IPS DF 19.7 (cell line): ENCODE measurements at regions not wholly inside any gene's neighbourhood (a gene's known extent, or its start where the extent isn't known, plus 50 kb on each side); places are given as distances from the start of the nearest gene placed in this dataset.

Experiments
- DNase-seq: peaks from one replicate; pipeline ENCODE4 v3.0.0-alpha.2; 2013; ENCODE audit warnings: low read depth, low spot score

DNA sequence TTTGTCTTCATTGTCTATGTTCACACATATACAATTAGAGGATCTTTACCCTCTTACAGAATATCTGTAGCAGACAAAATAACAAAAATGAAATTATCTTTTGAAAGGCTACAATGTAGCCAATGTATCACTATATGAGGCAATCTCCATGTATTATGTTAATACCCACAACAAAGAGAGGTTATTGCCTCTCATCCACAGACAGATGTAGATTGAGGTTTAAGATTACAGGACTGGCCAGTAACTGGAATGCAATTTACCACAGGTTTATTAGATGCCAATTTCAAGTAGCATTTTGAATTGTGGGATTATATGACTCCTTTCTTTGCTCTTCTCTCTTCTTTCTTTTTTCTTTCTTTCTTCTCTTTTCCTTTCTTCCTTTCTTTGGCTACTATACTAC, 242.6 kb downstream of the ANKRD50 start:
- no peak for DNase-seq

- no peak for DNase-seq
Observed at GRCh38 chr4:124478470-124478869, 234.1 kb downstream of the ANKRD50 start.

- DNase-seq: no peak
Observed at GRCh38 chr4:124480061-124480460, 232.5 kb downstream of the ANKRD50 start.

DNA sequence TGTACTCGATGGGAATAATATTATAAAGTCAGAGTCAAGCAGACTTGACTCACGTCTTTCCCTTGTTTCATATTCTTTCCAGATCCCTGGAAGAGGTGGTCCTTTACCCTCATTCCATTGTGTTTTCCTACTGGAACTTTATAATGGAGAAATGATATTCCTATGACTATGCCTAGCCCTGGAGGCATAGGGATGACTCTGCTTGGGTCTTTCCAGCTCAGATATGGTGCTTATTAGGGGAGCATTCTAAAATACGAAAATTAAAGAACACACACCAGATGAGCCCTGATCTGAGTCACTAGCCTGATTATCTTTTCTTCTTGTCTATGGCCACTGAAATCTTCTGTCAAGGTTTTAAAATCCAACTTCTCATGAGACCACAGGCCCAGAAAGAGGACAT, 231.4 kb downstream of the ANKRD50 start:
- no peak for DNase-seq

- no peak for DNase-seq
Observed at GRCh38 chr4:124483048-124483906, 229.3 kb downstream of the ANKRD50 start.

- no peak for DNase-seq
Observed at GRCh38 chr4:124484008-124484407, 228.5 kb downstream of the ANKRD50 start.

DNA sequence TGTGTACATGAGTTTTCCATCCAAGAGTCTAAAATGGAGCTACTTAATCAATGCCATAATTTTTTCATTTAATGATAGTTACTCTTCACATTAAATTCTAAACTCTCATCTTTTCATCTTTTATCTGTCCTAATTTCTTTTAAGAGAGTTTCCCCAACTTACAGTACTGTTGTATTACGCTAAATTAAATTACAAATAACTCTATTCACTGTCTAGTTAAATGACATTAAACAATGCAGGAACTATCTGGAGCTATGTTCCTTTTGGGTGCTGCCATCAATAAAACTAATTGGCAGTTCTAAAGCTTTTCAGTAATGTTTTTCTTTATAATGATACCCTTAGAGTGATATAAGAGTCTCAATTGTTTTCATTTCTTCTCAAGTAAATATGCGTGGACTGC, 227.6 kb downstream of the ANKRD50 start:
- no peak for DNase-seq

DNA sequence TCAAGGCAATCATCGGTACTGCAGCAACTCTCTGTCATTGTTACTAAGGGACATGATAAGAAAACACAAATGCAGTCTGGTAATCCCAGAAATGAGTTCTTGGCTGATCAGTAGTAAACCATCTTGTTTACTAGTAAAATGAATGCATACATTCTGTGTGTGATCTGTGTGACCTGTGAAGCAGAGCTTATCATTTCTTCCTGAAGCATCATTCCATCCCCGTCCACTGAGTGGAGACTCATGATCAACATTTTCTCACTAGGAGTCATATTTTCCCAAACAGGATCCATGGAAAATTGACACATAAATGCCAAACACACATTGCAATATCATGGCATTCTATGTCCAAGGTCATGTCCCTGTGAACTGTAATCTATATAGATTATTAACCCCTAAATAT, 226.1 kb downstream of the ANKRD50 start:
- DNase-seq: no peak

GRCh38 chr4:124487651-124488050, 224.9 kb downstream of the ANKRD50 start:
- DNase-seq: no peak

DNA sequence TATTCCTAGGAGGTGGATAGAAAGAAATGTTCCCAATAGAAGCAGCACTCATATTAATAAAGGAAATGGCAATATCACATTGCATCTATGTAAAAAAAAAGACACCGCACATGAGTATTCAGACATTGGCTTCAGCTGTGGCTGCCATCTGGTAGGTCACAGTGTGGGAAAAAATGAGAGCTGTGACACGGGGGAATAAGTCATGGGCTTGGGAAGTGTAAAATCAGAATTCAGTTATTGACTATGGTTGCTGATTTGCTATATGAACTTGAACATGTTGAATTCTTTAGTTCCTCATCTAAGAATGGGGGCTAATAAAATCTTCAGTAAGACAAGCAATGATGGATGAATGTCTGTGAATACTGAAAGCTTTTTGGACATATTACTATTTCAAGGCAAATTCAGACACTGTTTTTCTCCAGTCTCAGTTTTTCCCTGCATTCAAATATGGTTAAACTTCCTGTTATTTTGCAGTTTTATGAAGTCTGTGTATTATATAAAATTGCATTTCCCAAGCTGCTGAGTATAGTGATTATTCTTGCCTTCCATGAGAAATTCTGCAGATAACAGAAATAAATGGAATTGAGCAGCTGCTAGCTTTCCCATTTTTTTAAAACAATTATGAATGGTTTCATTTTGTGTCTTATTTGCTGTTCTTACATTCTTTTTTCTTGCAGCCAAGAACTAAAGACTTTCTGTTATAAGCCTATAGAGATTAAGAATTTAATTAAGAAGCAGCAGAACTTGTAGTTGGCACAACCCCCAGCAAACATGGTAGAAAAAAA, 221.0 kb downstream of the ANKRD50 start:
- no peak for DNase-seq

- DNase-seq: no peak
Observed at GRCh38 chr4:124499261-124499660, 213.3 kb downstream of the ANKRD50 start.

DNA sequence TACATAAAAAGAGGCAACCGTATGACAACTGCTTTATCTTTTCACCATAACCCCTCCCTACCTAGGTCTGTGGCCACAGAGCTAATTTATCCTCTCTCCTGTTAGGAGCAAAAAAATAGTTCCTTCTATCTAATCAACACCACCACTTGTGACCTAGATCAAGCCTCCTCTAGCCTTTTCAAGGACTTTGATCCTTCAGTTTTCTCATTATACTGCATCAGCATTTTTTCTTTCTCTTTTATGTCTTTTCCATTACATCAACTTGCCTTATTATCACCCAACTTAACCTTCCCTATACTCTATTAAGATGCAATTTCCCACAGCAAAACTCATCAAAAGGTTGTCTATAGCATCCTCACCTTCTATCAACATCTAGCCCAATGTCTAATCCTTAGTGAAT, 211.0 kb downstream of the ANKRD50 start:
- DNase-seq: no peak

DNA sequence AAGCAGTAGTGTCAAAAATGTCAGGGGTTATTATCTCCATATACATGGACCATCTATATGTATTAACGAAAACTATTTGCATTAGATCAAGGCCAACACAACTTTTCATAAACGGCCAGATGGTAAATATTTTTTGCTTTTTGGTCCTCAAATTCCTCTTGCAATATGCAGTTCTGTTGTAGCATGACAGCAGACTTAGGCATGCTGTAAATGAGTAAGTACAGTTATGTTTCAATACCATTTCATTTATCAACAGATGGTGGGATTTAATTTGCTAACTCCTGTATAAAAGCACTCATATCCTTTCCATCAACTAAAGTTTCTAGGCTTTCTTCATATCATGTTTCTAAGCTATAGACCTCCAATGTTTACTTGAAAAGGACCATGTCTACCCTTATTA, 208.1 kb downstream of the ANKRD50 start:
- DNase-seq: no peak

DNA sequence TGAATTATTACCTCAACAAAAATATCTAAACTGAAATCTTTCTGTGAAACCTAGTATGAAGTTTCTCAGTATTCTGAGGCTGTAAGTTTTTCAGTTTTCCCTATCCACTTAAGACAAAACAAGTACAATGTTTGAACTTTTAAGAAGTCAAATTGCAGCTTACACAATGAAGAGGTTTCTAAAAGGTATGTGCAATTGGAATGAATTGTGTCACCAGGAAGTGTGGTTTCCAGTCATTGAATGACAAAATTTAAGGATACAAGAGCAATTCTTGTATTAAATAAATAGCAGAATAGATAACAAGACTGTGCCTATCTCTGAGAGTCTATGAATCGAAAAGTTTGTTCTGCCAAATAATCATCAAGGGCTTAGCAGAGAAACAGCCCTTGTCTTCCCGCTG, 207.3 kb downstream of the ANKRD50 start:
- no peak for DNase-seq

- DNase-seq: no peak
Observed at GRCh38 chr4:124509151-124509550, 203.4 kb downstream of the ANKRD50 start.

- no peak for DNase-seq
Observed at GRCh38 chr4:124514588-124514987, 197.9 kb downstream of the ANKRD50 start.

- DNase-seq: no peak
Observed at GRCh38 chr4:124515591-124515990, 196.9 kb downstream of the ANKRD50 start.

GRCh38 chr4:124519196-124519595, 193.3 kb downstream of the ANKRD50 start:
- no peak for DNase-seq

- DNase-seq: no peak
Observed at GRCh38 chr4:124523816-124524215, 188.7 kb downstream of the ANKRD50 start.

DNA sequence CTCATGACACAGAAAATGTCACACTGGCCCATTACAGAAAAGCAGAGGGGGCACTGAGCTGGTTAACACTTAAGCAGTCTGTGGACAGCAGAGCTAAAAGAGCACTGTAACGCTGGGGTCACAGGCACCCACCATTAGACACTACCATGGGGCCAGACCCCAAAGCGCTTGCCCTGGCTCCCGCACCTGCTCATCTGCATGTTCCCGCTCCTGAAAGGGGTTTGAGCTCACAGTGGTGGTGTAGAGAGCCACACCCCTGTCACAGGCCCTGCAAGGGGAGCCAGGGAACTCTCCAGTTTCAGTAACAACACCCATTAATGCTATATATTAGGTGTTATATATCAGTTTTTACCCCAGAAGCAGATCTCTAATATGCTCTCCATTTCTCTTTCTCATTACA, 187.0 kb downstream of the ANKRD50 start:
- no peak for DNase-seq

DNA sequence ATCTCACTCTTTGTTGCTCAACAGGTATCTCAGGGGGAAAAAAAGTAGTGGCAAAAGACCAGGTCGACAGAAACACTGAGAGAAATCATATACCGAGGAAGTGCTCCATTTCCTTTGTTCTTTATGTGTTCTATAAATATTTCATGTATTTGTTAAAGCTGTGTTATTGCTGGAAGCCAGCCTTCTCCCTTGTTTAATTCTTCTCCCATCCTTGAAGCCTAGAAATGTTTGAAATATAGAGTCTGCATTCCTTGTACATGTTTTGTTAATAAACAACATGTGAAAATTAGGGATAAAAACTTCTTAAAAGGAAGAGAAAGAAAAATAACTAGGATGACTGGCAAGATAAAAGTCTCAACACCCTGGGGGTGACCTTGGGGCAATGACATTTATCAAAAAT, 186.2 kb downstream of the ANKRD50 start:
- DNase-seq: no peak

DNA sequence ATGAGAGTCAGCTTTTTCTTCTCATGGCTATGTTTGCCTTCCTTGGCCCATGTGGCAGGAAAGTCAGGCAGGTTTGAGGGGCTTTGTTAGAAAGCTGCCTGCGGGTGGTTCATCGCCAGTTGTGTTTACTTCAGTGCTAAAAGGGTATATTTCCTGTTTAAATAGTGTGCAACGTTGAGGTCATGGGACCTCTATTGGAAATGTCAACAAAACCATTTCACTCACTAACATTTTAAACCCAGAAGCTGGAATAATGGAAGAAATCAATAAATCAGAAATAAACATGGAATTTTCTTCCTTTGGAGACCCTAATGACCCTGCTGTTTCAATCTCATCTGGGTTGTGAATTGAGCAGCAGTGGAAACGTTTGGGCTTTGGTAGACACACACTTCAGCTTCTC, 185.8 kb downstream of the ANKRD50 start:
- DNase-seq: no peak

DNA sequence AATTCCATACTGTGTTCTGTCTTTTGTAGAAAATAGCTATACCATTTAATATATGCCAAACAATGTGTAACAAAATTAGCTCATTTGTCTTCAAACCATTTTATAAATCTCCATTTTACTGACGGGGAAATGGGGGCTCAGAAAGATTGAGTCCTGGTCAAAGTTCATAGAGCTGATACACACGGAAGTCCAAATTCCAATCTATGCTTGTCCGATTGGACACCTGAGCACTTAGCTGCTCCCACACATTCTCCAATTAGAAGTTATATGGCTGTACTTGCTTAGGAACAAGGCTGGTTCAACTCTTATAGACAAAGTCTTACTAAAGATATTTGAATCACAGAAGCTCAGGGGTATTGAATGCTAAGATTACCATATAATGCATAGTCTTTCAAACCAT, 185.2 kb downstream of the ANKRD50 start:
- DNase-seq: no peak
